AG09319 (cell line): ENCODE measurements at regions not wholly inside any gene's neighbourhood (a gene's known extent, or its start where the extent isn't known, plus 50 kb on each side); places are given as distances from the start of the nearest gene placed in this dataset.

ENCODE experiments used
- DNase-seq: peaks from one replicate; pipeline ENCODE4 v3.0.0-alpha.2; 2010; ENCODE audit warnings: low read depth; ENCODE audit errors: extremely low read depth
- TF ChIP-seq, protein P1 (sequence below): IDR thresholded peaks from 2 replicates; pipeline ENCODE4 v1.5.1; 2011; ENCODE audit warnings: low read depth, mild to moderate bottlenecking, inconsistent platforms, low read length, moderate library complexity

DNA sequence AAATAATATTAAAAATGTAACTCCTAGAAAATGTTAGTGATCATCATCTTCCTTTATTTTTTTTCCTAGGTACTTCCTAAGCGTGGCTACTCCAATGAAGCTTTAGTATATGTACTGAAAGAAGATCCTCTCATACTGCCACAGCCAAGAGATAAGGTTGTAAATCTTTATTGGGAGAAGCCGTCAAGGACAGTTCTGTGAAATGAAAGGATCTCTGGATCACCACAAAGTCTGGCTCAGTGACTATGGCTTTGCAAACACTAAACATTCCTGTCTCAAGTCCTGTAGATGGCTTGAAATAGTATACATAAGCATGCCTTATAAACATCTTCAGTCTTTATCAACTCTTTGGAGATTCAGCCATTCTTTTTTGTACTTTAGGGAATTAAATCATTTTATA is 61.2 kb upstream of the DPH5 start:
- DNase-seq: no peak
- TF ChIP-seq, protein P1, sequence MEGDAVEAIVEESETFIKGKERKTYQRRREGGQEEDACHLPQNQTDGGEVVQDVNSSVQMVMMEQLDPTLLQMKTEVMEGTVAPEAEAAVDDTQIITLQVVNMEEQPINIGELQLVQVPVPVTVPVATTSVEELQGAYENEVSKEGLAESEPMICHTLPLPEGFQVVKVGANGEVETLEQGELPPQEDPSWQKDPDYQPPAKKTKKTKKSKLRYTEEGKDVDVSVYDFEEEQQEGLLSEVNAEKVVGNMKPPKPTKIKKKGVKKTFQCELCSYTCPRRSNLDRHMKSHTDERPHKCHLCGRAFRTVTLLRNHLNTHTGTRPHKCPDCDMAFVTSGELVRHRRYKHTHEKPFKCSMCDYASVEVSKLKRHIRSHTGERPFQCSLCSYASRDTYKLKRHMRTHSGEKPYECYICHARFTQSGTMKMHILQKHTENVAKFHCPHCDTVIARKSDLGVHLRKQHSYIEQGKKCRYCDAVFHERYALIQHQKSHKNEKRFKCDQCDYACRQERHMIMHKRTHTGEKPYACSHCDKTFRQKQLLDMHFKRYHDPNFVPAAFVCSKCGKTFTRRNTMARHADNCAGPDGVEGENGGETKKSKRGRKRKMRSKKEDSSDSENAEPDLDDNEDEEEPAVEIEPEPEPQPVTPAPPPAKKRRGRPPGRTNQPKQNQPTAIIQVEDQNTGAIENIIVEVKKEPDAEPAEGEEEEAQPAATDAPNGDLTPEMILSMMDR: no peak

DNA sequence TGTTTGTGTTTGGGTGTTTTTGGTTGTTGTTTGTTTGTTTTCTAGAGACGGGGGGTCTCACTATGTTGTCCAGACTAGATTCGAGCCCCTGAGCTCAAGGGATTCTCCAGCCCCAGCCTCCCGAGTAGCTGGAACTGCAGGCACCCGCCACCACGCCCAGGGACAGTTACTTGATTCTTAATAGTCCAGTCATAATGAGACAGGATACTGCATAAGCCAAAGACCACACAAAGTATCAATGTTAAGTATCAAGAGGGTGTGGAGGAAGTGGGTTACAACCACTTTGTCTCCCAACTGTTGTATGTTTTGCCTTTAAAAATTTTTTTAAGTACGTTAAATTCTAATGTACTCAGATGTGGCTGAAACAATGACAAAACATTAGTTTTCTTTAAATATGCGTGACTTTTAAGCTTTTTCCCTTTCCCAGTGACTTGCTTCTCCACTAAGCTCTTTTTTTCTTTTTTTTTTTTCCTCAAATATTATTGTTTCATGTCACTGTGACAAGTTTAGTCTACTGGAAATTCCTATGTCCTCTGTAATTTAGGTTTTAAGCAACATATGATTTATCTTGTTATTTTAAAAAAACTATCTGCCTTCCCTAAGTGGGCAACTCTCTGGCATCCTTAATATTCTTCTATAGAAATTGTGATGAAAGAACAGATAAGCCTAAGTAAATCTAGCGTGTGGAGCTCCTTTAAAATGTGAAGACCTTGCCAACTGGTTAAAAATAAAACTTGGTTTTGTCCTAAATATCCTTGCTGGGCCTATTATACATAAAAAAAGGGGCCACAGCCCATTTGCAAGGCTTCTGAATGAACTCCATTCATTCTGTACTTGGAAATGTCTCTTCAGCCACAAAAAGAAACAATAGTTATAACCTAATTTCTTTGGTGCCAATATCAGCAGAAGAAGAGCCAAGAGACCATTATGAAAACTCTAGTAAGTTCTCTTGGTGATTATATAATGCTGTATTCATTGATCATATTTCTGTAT is 56.2 kb upstream of the DPH5 start:
- TF ChIP-seq, protein P1: no peak
- no peak for DNase-seq

DNA sequence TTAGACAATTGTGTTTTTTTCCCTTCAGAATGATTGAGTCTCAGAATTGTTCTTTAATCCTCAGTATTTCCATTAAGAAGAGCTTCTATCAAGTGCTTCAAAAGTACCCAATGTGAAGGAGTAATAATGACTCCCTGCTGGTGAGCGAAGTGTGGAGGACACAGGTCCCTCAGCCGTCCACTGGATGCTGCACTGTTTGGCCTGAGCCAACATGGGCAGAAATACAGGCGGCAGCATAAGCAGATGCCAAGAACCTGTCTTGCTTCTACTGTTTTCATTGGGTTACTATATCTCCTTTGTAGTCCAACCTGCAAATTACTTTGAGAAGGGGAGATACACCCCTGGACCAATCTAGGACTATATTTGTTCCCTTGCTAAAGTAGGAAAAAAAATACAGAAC is 55.3 kb upstream of the DPH5 start:
- TF ChIP-seq, protein P1: no peak
- no peak for DNase-seq

DNA sequence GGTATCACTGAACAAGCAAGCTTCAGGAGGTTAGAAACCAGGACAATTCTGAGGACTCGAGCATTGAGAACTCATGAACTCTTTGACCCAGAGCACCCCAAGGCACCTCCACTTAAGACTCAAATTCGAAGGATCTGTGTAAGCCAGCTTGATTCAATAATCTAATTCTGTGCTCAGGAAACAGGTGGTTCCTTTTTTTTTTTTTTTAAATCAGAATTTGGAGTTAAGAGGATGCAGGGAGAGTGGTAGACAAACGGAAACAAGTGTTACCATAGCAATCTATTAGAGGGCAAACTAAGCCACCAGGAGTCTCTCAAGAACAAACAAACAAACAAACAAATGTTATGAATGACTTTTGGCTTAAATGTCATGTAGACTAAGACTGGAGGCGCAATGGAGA is 53.8 kb upstream of the DPH5 start:
- DNase-seq: no peak
- TF ChIP-seq, protein P1: no peak

DNA sequence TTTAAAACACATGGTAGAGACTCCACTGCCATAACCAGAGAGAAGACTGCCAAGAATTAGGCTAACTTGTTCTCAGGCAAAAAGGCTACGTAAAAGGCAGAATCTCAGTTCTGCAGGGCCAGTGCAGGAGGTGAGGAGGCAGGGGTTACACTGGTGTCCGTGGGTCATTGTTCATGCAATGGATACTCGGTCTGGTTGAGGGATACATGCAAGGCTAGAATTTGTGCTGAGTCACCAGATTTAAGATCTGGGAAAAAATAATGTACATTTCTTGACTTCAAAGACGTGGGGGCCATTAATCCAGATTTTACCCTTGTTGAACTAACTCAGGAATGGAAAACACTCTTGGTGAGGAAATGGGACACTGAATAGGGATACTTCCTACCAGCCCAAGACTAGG is 52.3 kb upstream of the DPH5 start:
- TF ChIP-seq, protein P1: no peak
- no peak for DNase-seq

DNA sequence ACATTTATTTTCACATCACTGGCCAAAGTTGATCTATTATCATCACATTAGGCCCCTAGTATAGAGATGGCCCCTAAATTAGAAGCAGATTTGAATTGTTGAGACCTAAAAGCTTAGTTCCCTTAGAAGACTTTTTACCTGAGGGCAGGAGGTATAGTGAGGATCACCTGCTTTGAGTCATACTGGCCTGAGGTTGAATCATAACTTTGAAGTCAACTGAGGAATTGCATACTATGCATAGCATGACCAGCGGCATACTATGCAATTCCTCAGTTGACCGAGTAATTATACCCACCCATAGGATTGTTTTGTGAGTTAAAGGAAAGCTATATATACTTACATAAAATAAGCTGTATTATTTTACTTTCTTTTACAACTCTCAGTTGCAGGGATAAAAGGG is 50.3 kb upstream of the DPH5 start:
- TF ChIP-seq, protein P1: no peak
- no peak for DNase-seq
